Progenitor cell of endocrine pancreas (in vitro differentiated cells): ENCODE measurements at regions not wholly inside any gene's neighbourhood (a gene's known extent, or its start where the extent isn't known, plus 50 kb on each side); places are given as distances from the start of the nearest gene placed in this dataset.

Experiments
- DNase-seq: peaks from one replicate; pipeline ENCODE4 v3.0.0; 2021; ENCODE audit warnings: low spot score; ENCODE audit not compliant: unreplicated experiment
- H3K27ac Mint-ChIP-seq: 2 replicates; pipeline ENCODE4 v1.8.0; 2021; ENCODE audit warnings: mild to moderate bottlenecking, moderate library complexity, mixed read lengths
- H3K27me3 Mint-ChIP-seq: 2 replicates; pipeline ENCODE4 v1.8.0; 2021; ENCODE audit warnings: mixed read lengths
- H3K36me3 Mint-ChIP-seq: 2 replicates; pipeline ENCODE4 v1.8.0; 2022; ENCODE audit warnings: mixed read lengths; ENCODE audit not compliant: insufficient read depth
- H3K4me1 Mint-ChIP-seq: 2 replicates; pipeline ENCODE4 v1.8.0; 2021; ENCODE audit warnings: low read depth, mixed read lengths
- H3K4me3 Mint-ChIP-seq: 2 replicates; pipeline ENCODE4 v1.8.0; 2021; ENCODE audit warnings: low read depth, mild to moderate bottlenecking, moderate library complexity, mixed read lengths
- H3K9me3 Mint-ChIP-seq: 2 replicates; pipeline ENCODE4 v1.8.0; 2021; ENCODE audit warnings: low read depth, mixed read lengths
- CTCF ChIP-seq: fragments of 200-600 bp; sonication (generic); IDR thresholded peaks from one replicate; pipeline ENCODE4 v1.5.0; 2021; ENCODE audit warnings: antibody characterized with exemption, mild to moderate bottlenecking; ENCODE audit not compliant: unreplicated experiment

GRCh38 chr2:10520154-10520553 is 72.0 kb upstream of the ODC1 start:
- Mint-ChIP-seq H3K4me3 (no peak overlapping the region), H3K27me3 (peaks cover 7% of the 10 kb centered on the region), H3K9me3 (peaks cover 16% of the 10 kb centered on the region), H3K4me1 (no peaks in the 10 kb centered on the region), H3K27ac (no peak overlapping the region), H3K36me3 (peaks cover 2% of the 10 kb centered on the region)
- DNase-seq, result no peak
- TF ChIP-seq CTCF, result peak; percentile 53

- no peaks in the 10 kb centered on the region for H3K4me1 Mint-ChIP-seq
- no peak for TF ChIP-seq CTCF
- peaks cover 2% of the 10 kb centered on the region for H3K36me3 Mint-ChIP-seq
- H3K9me3 Mint-ChIP-seq, result peaks cover 24% of the 10 kb centered on the region
- H3K4me3 Mint-ChIP-seq, result no peak overlapping the region
- H3K27ac Mint-ChIP-seq, result no peak overlapping the region
- no peak for DNase-seq
- peaks cover 7% of the 10 kb centered on the region for H3K27me3 Mint-ChIP-seq
Measured at GRCh38 chr2:10519394-10519740, 71.2 kb upstream of the ODC1 start.

GRCh38 chr2:10518470-10519393 is 70.6 kb upstream of the ODC1 start:
- H3K9me3 Mint-ChIP-seq, result peaks cover 24% of the 10 kb centered on the region
- no peaks in the 10 kb centered on the region for H3K4me1 Mint-ChIP-seq
- H3K4me3 Mint-ChIP-seq, result no peak overlapping the region
- H3K36me3 Mint-ChIP-seq, result peaks cover 2% of the 10 kb centered on the region
- DNase-seq, result no peak
- H3K27ac Mint-ChIP-seq, result no peak overlapping the region
- TF ChIP-seq CTCF, result no peak
- H3K27me3 Mint-ChIP-seq, result peaks cover 6% of the 10 kb centered on the region

- Mint-ChIP-seq H3K36me3 (peaks cover 2% of the 10 kb centered on the region), H3K4me3 (no peak overlapping the region), H3K27ac (no peak overlapping the region), H3K4me1 (no peaks in the 10 kb centered on the region), H3K27me3 (no peaks in the 10 kb centered on the region), H3K9me3 (peaks cover 24% of the 10 kb centered on the region)
- no peak for TF ChIP-seq CTCF
- no peak for DNase-seq
Measured at GRCh38 chr2:10517351-10518043, 69.4 kb upstream of the ODC1 start.

- Mint-ChIP-seq H3K4me1 (peaks cover 10% of the 10 kb centered on the region), H3K4me3 (no peak overlapping the region), H3K36me3 (peaks cover 2% of the 10 kb centered on the region), H3K27me3 (no peaks in the 10 kb centered on the region), H3K9me3 (peaks cover 24% of the 10 kb centered on the region), H3K27ac (no peak overlapping the region)
- DNase-seq, result no peak
- no peak for TF ChIP-seq CTCF
Measured at GRCh38 chr2:10515887-10516286, 67.8 kb upstream of the ODC1 start.
